Esophagus muscularis mucosa (tissue), 4 donors: ENCODE measurements at regions not wholly inside any gene's neighbourhood (a gene's known extent, or its start where the extent isn't known, plus 50 kb on each side); places are given as distances from the start of the nearest gene placed in this dataset.

Experiments
- CTCF ChIP-seq, 3 experiments: fragments of 200-600 bp in 2 of 3; fragments of 450-650 bp in 1 of 3; sonication (generic) in 2 of 3; IDR thresholded peaks; one replicate each; pipeline ENCODE4 v1.5.1; 2017 to 2019; ENCODE audit warnings: antibody characterized with exemption in 3 of 3, mild to moderate bottlenecking in 2 of 3, moderate library complexity in 1 of 3
- EP300 ChIP-seq: sonication (generic); formaldehyde crosslinking; IDR thresholded peaks from one replicate; pipeline ENCODE4 v1.6.1; 2017; ENCODE audit warnings: antibody characterized with exemption
- POLR2A ChIP-seq: fragments of 450-650 bp; IDR thresholded peaks from one replicate; pipeline ENCODE4 v1.6.1; 2017; ENCODE audit warnings: antibody characterized with exemption, moderate library complexity, mild to moderate bottlenecking, low read depth
- POLR2AphosphoS5 ChIP-seq, 2 donors: sonication (generic); formaldehyde crosslinking; IDR thresholded peaks; one replicate each; pipeline ENCODE4 v1.6.1; 2017; ENCODE audit warnings: antibody characterized with exemption in 2 of 2

- TF ChIP-seq POLR2A, result no peak
- TF ChIP-seq CTCF (IDR thresholded peaks at IDR 0.05), result no peak
- TF ChIP-seq EP300, result no peak
- no peak for TF ChIP-seq POLR2AphosphoS5 (IDR thresholded peaks at IDR 0.05)
Observed at GRCh38 chr6:74964871-74965441, 240.9 kb downstream of the COL12A1 start.
